ENCODE measurements at regions not wholly inside any gene's neighbourhood (a gene's known extent, or its start where the extent isn't known, plus 50 kb on each side); places are given as distances from the start of the nearest gene placed in this dataset.
"Not testable (repeated sequence)": the region's sequence is repeated elsewhere in the genome, so short reads cannot be mapped to it uniquely, and the experiment has no call there.

DNA sequence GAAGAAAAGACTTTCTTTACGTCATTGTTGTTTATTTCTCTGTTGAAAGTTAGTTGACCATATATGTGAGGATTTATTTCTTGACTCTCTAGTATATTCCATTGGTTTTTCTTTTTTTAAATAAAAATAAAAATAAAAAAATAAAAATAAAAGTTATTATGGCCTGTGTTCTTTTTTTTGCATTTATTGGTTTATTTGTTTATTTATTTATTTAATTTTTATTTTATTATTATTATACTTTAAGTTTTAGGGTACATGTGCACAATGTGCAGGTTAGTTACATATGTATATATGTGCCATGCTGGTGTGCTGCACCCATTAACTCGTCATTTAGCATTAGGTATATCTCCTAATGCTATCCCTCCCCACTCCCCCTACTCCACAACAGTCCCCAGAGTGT is 822.7 kb upstream of the SLC39A10 start:
- DNase-seq; H3K27me3 ChIP-seq (ENCODE audit: control insufficient read depth, insufficient read depth, low read length); H3K36me3 ChIP-seq (replicated peaks; ENCODE audit: control insufficient read depth, insufficient read depth, low read length); H3K4me3 ChIP-seq (ENCODE audit: insufficient read depth, low read depth, low read length): not testable (repeated sequence)

- Histone ChIP-seq H3K27me3 (ENCODE audit: control insufficient read depth, insufficient read depth, low read length) (no peaks in the 10 kb centered on the region), H3K36me3 (replicated peaks; ENCODE audit: control insufficient read depth, insufficient read depth, low read length) (no peaks in the 10 kb centered on the region), H3K4me3 (ENCODE audit: insufficient read depth, low read depth, low read length) (no peak overlapping the region)
- no peak for DNase-seq
These were observed 830.8 kb upstream of the SLC39A10 start for GRCh38 chr2:194826241-194826640.

GRCh38 chr2:194824450-194824849 is 832.6 kb upstream of the SLC39A10 start:
- Histone ChIP-seq H3K27me3 (ENCODE audit: control insufficient read depth, insufficient read depth, low read length) (no peaks in the 10 kb centered on the region), H3K4me3 (ENCODE audit: insufficient read depth, low read depth, low read length) (no peak overlapping the region), H3K36me3 (replicated peaks; ENCODE audit: control insufficient read depth, insufficient read depth, low read length) (no peaks in the 10 kb centered on the region)
- DNase-seq = no peak

GRCh38 chr2:194822657-194823056 is 834.4 kb upstream of the SLC39A10 start:
- no peak for DNase-seq
- no peak overlapping the region for H3K4me3 ChIP-seq (ENCODE audit: insufficient read depth, low read depth, low read length)
- H3K27me3 ChIP-seq (ENCODE audit: control insufficient read depth, insufficient read depth, low read length) = no peaks in the 10 kb centered on the region
- H3K36me3 ChIP-seq (replicated peaks; ENCODE audit: control insufficient read depth, insufficient read depth, low read length) = no peaks in the 10 kb centered on the region

GRCh38 chr2:194822097-194822496 is 834.9 kb upstream of the SLC39A10 start:
- Histone ChIP-seq H3K4me3 (ENCODE audit: insufficient read depth, low read depth, low read length) (no peak overlapping the region), H3K27me3 (ENCODE audit: control insufficient read depth, insufficient read depth, low read length) (no peaks in the 10 kb centered on the region), H3K36me3 (replicated peaks; ENCODE audit: control insufficient read depth, insufficient read depth, low read length) (no peaks in the 10 kb centered on the region)
- DNase-seq = no peak

- Histone ChIP-seq H3K36me3 (replicated peaks; ENCODE audit: control insufficient read depth, insufficient read depth, low read length) (no peaks in the 10 kb centered on the region), H3K27me3 (ENCODE audit: control insufficient read depth, insufficient read depth, low read length) (no peaks in the 10 kb centered on the region), H3K4me3 (ENCODE audit: insufficient read depth, low read depth, low read length) (no peak overlapping the region)
- no peak for DNase-seq
These were observed 837.7 kb upstream of the SLC39A10 start for GRCh38 chr2:194819367-194819766.

GRCh38 chr2:194815475-194815874 is 841.6 kb upstream of the SLC39A10 start:
- Histone ChIP-seq H3K36me3 (replicated peaks; ENCODE audit: control insufficient read depth, insufficient read depth, low read length) (no peaks in the 10 kb centered on the region), H3K27me3 (ENCODE audit: control insufficient read depth, insufficient read depth, low read length) (no peaks in the 10 kb centered on the region), H3K4me3 (ENCODE audit: insufficient read depth, low read depth, low read length) (no peak overlapping the region)
- DNase-seq = no peak

DNA sequence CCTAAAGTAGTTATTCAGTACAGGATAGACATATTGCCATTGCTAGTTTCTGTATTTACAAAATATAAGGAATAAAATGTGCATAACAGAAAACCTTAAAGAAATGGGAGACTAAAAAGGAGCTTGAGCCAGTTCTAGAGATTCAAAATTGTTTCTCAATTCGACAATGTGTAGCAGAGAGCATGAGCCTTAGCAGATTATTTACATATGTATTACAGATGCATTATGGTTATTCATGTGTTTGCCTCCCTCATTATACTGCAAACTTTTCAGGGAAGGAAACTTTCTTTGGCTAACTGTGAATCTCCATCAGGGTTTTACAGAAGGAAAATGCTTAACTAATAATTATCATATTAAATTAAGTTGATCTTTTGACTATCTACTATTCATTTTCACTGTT is 854.4 kb upstream of the SLC39A10 start:
- Histone ChIP-seq H3K27me3 (ENCODE audit: control insufficient read depth, insufficient read depth, low read length) (no peaks in the 10 kb centered on the region), H3K4me3 (ENCODE audit: insufficient read depth, low read depth, low read length) (no peak overlapping the region), H3K36me3 (replicated peaks; ENCODE audit: control insufficient read depth, insufficient read depth, low read length) (no peaks in the 10 kb centered on the region)
- no peak for DNase-seq

- DNase-seq; H3K27me3 ChIP-seq (ENCODE audit: control insufficient read depth, insufficient read depth, low read length); H3K36me3 ChIP-seq (replicated peaks; ENCODE audit: control insufficient read depth, insufficient read depth, low read length); H3K4me3 ChIP-seq (ENCODE audit: insufficient read depth, low read depth, low read length): not testable (repeated sequence)
These were observed 870.0 kb upstream of the SLC39A10 start for GRCh38 chr2:194787071-194787470.

DNA sequence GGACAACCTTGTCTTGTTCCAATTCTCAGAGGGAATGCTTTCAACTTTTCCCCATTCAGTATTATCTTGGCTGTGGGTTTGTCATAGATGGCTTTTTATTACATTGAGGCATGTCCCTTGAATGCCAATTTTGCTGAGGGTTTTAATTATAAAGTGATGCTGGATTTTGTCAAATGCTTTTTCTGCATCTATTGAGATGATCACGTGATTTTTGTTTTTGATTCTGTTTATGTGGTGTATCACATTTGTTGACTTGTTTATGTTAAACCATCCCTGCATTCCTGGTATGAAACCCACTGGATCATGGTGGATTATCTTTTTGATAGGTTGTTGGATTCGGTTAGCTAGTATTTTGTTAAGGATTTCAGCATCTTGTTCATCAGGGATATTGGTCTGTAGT is 885.6 kb upstream of the SLC39A10 start:
- H3K4me3 ChIP-seq (ENCODE audit: insufficient read depth, low read depth, low read length); DNase-seq; H3K36me3 ChIP-seq (replicated peaks; ENCODE audit: control insufficient read depth, insufficient read depth, low read length); H3K27me3 ChIP-seq (ENCODE audit: control insufficient read depth, insufficient read depth, low read length): not testable (repeated sequence)

- Histone ChIP-seq H3K27me3 (ENCODE audit: control insufficient read depth, insufficient read depth, low read length) (no peaks in the 10 kb centered on the region), H3K36me3 (replicated peaks; ENCODE audit: control insufficient read depth, insufficient read depth, low read length) (no peaks in the 10 kb centered on the region), H3K4me3 (ENCODE audit: insufficient read depth, low read depth, low read length) (no peak overlapping the region)
- DNase-seq = no peak
These were observed 888.0 kb upstream of the SLC39A10 start for GRCh38 chr2:194769030-194769429.

GRCh38 chr2:194765723-194766122 is 891.3 kb upstream of the SLC39A10 start:
- no peak for DNase-seq
- Histone ChIP-seq H3K36me3 (replicated peaks; ENCODE audit: control insufficient read depth, insufficient read depth, low read length) (no peaks in the 10 kb centered on the region), H3K4me3 (ENCODE audit: insufficient read depth, low read depth, low read length) (no peak overlapping the region), H3K27me3 (ENCODE audit: control insufficient read depth, insufficient read depth, low read length) (no peaks in the 10 kb centered on the region)

DNA sequence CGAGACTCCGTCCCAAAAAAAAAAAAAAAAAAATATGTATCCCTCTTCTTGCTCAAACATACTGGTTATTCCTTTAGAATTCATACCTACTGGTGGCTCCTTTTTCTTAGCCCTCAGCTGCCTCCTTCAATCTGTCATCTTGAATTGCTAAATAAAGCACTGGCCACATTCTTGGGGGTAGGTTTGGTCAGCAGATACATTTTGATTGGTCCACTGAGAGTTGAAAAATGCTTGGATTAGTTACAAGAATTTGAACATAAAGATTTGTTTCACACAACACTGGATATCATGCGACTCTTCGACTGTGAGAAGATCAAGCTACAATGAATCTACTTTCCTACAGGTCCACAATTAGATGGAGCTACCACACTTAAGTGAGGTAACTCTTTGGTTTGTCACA is 906.1 kb upstream of the SLC39A10 start:
- no peak for DNase-seq
- H3K4me3 ChIP-seq (ENCODE audit: insufficient read depth, low read depth, low read length) = no peak overlapping the region
- no peaks in the 10 kb centered on the region for H3K36me3 ChIP-seq (replicated peaks; ENCODE audit: control insufficient read depth, insufficient read depth, low read length)
- no peaks in the 10 kb centered on the region for H3K27me3 ChIP-seq (ENCODE audit: control insufficient read depth, insufficient read depth, low read length)

- Histone ChIP-seq H3K27me3 (ENCODE audit: control insufficient read depth, insufficient read depth, low read length) (no peaks in the 10 kb centered on the region), H3K36me3 (replicated peaks; ENCODE audit: control insufficient read depth, insufficient read depth, low read length) (no peaks in the 10 kb centered on the region)
These were observed 911.4 kb upstream of the SLC39A10 start for GRCh38 chr2:194745557-194746146.

DNA sequence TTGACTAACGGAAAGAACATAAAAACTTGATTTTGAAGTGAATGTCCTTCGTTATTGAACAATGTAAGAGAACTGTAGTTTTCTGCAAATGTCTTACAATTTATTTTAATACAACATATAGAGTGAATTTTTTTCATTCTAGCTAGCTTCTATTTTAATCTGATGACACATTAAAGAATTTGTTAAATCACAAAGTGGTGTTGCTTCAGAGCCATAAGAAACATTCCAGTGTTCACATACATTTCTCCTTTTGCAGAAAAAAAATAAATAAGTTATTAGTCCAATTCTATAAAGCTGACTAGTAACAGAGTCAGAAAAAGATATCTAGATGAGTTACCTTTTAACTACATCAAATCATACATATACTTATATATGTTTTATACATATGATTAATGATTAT is 914.3 kb upstream of the SLC39A10 start:
- Histone ChIP-seq H3K36me3 (replicated peaks; ENCODE audit: control insufficient read depth, insufficient read depth, low read length) (no peaks in the 10 kb centered on the region), H3K4me3 (ENCODE audit: insufficient read depth, low read depth, low read length) (no peak overlapping the region), H3K27me3 (ENCODE audit: control insufficient read depth, insufficient read depth, low read length) (no peaks in the 10 kb centered on the region)
- DNase-seq = no peak

More at GRCh38 chr2:194745557-194746146, 911.4 kb upstream of the SLC39A10 start:
- no peak overlapping the region for H3K4me3 ChIP-seq (ENCODE audit: insufficient read depth, low read depth, low read length)
- no peak for DNase-seq

DNA sequence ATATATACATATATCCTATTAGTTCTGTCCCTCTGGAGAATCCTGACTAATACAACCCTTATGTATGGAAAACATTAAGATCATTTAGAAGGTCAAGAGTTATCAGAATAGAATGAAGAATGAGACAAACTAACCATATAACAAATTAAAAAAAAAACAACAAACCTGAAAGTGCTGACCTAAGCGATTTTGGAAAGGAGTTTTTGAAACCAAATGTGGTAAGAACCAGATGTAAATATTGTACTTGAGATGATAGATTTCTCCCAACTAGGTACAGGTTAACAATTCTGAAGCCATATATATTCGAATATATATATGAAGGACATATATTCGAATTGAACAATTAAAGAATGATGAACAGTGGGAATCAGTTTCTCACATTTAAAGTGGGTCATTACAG is 917.8 kb upstream of the SLC39A10 start:
- H3K4me3 ChIP-seq (ENCODE audit: insufficient read depth, low read depth, low read length) = no peak overlapping the region
- DNase-seq = no peak
- H3K36me3 ChIP-seq (replicated peaks; ENCODE audit: control insufficient read depth, insufficient read depth, low read length) = no peaks in the 10 kb centered on the region
- no peaks in the 10 kb centered on the region for H3K27me3 ChIP-seq (ENCODE audit: control insufficient read depth, insufficient read depth, low read length)
